C4-2B (cell line): ENCODE measurements at regions not wholly inside any gene's neighbourhood (a gene's known extent, or its start where the extent isn't known, plus 50 kb on each side); places are given as distances from the start of the nearest gene placed in this dataset.

Experiments used
- ZFX ChIP-seq: fragments of 450-650 bp; IDR thresholded peaks from 2 replicates; pipeline ENCODE4 v1.6.1; 2017
- TF ChIP-seq, protein P1 (sequence below): fragments of 450-650 bp; conservative IDR thresholded peaks from 2 replicates; pipeline ENCODE4 v1.5.1; 2017; ENCODE audit warnings: mild to moderate bottlenecking

DNA sequence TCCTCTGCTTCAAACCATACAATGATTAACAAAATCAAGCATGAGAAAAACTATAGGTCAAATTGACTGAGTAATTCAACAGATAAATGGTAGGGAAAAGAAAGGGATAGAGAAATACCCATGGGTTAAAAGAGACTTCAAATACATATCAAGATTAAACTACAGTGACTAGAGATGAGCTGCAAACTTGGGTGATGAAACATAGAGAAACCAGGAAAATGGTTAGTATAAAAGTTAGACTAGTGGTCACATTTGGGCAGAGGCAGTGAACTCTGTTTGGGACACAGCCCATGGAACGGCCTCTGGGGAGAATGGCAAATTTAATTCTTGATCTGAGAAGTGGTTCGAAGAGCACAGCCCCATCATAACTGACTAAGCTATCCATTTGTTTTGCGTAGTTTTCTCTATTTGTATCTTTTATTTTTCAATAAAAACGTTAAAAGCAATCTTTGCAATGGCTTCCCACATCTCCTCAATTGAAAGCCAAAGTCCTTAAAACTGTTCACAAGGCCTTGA is 99.4 kb downstream of the APIP start:
- TF ChIP-seq, protein P1, sequence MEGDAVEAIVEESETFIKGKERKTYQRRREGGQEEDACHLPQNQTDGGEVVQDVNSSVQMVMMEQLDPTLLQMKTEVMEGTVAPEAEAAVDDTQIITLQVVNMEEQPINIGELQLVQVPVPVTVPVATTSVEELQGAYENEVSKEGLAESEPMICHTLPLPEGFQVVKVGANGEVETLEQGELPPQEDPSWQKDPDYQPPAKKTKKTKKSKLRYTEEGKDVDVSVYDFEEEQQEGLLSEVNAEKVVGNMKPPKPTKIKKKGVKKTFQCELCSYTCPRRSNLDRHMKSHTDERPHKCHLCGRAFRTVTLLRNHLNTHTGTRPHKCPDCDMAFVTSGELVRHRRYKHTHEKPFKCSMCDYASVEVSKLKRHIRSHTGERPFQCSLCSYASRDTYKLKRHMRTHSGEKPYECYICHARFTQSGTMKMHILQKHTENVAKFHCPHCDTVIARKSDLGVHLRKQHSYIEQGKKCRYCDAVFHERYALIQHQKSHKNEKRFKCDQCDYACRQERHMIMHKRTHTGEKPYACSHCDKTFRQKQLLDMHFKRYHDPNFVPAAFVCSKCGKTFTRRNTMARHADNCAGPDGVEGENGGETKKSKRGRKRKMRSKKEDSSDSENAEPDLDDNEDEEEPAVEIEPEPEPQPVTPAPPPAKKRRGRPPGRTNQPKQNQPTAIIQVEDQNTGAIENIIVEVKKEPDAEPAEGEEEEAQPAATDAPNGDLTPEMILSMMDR = no peak
- no peak for TF ChIP-seq ZFX
